Activated T-helper 2 cell treated with anti-CD3 and anti-CD28 coated beads, Interferon-gamma antibody, Interleukin-2, Interleukin-4, amounts not matched to agents 10 μg/mL and 5 μg/mL and 100 μg/mL, durations not matched to agents 14 hours and 24 hours and 36 hours (primary cell): ENCODE measurements at regions not wholly inside any gene's neighbourhood (a gene's known extent, or its start where the extent isn't known, plus 50 kb on each side); places are given as distances from the start of the nearest gene placed in this dataset.
"Not testable (repeated sequence)": the region's sequence is repeated elsewhere in the genome, so short reads cannot be mapped to it uniquely, and the experiment has no call there.

Source experiments
- DNase-seq: peaks from one replicate; pipeline ENCODE4 v3.0.0; 2021; ENCODE audit warnings: low spot score
- H3K27ac Mint-ChIP-seq: one replicate; pipeline ENCODE4 v1.8.0; 2021; ENCODE audit warnings: mixed read lengths
- H3K27me3 Mint-ChIP-seq: one replicate; pipeline ENCODE4 v1.8.0; 2021; ENCODE audit warnings: low read depth, mixed read lengths
- H3K36me3 Mint-ChIP-seq: one replicate; pipeline ENCODE4 v1.8.0; 2021; ENCODE audit warnings: low read depth, mixed read lengths
- H3K4me1 Mint-ChIP-seq: one replicate; pipeline ENCODE4 v1.8.0; 2021; ENCODE audit warnings: low read depth, mixed read lengths
- H3K4me3 Mint-ChIP-seq: one replicate; pipeline ENCODE4 v1.8.0; 2021; ENCODE audit warnings: low read depth, mild to moderate bottlenecking, moderate library complexity, mixed read lengths
- H3K9me3 Mint-ChIP-seq: one replicate; pipeline ENCODE4 v1.8.0; 2021; ENCODE audit warnings: mixed read lengths
- intact Hi-C: fragments of 100-400 bp; cut with micrococcal nuclease; formaldehyde crosslinking; loops from one replicate; pipeline ENCODE4 v1.15.1; 2023

- Mint-ChIP-seq H3K36me3 (no peaks in the 10 kb centered on the region), H3K4me1 (peaks cover 8% of the 10 kb centered on the region), H3K9me3 (no peaks in the 10 kb centered on the region), H3K4me3 (no peak overlapping the region), H3K27me3 (peaks cover 53% of the 10 kb centered on the region), H3K27ac (no peak overlapping the region)
- no peak for DNase-seq
- intact Hi-C loops = no loop called here
These were observed 142.8 kb downstream of the NECTIN1 start for GRCh38 chr11:119586181-119586580.

GRCh38 chr11:119585043-119585781 is 143.8 kb downstream of the NECTIN1 start:
- H3K27me3 Mint-ChIP-seq = peaks cover 56% of the 10 kb centered on the region
- H3K4me3 Mint-ChIP-seq = no peak overlapping the region
- H3K36me3 Mint-ChIP-seq = no peaks in the 10 kb centered on the region
- DNase-seq = no peak
- H3K9me3 Mint-ChIP-seq = no peaks in the 10 kb centered on the region
- H3K4me1 Mint-ChIP-seq = peaks cover 7% of the 10 kb centered on the region
- no peak overlapping the region for H3K27ac Mint-ChIP-seq
- intact Hi-C loops = no loop called here

- no peaks in the 10 kb centered on the region for H3K36me3 Mint-ChIP-seq
- intact Hi-C loops = no loop called here
- no peaks in the 10 kb centered on the region for H3K9me3 Mint-ChIP-seq
- peaks cover 7% of the 10 kb centered on the region for H3K4me1 Mint-ChIP-seq
- no peak overlapping the region for H3K27ac Mint-ChIP-seq
- H3K4me3 Mint-ChIP-seq = peak overlapping the region; percentile 33
- no peak for DNase-seq
- peaks cover 57% of the 10 kb centered on the region for H3K27me3 Mint-ChIP-seq
These were observed 144.6 kb downstream of the NECTIN1 start for GRCh38 chr11:119584193-119585042.

GRCh38 chr11:119583585-119583984 is 145.4 kb downstream of the NECTIN1 start:
- H3K4me1 Mint-ChIP-seq = peaks cover 7% of the 10 kb centered on the region
- H3K27me3 Mint-ChIP-seq = peaks cover 61% of the 10 kb centered on the region
- H3K36me3 Mint-ChIP-seq = no peaks in the 10 kb centered on the region
- H3K27ac Mint-ChIP-seq = no peak overlapping the region
- no peaks in the 10 kb centered on the region for H3K9me3 Mint-ChIP-seq
- no peak overlapping the region for H3K4me3 Mint-ChIP-seq
- intact Hi-C loops = no loop called here
- DNase-seq = no peak

- H3K4me1 Mint-ChIP-seq, H3K9me3 Mint-ChIP-seq, DNase-seq, intact Hi-C loops, H3K36me3 Mint-ChIP-seq, H3K4me3 Mint-ChIP-seq, H3K27ac Mint-ChIP-seq: not testable (repeated sequence)
- H3K27me3 Mint-ChIP-seq = peaks cover 54% of the 10 kb centered on the region
These were observed 147.6 kb downstream of the NECTIN1 start for GRCh38 chr11:119581396-119581795.

GRCh38 chr11:119580751-119581150 is 148.2 kb downstream of the NECTIN1 start:
- no peak overlapping the region for H3K4me3 Mint-ChIP-seq
- no peaks in the 10 kb centered on the region for H3K9me3 Mint-ChIP-seq
- no peak for DNase-seq
- H3K27ac Mint-ChIP-seq = no peak overlapping the region
- H3K4me1 Mint-ChIP-seq = peaks cover 7% of the 10 kb centered on the region
- H3K27me3 Mint-ChIP-seq = peaks cover 48% of the 10 kb centered on the region
- intact Hi-C loops = no loop called here
- H3K36me3 Mint-ChIP-seq = no peaks in the 10 kb centered on the region

- Mint-ChIP-seq H3K27me3 (peaks cover 44% of the 10 kb centered on the region), H3K4me1 (peaks cover 7% of the 10 kb centered on the region)
These were observed 148.9 kb downstream of the NECTIN1 start for GRCh38 chr11:119580081-119580480.

GRCh38 chr11:119578521-119579191 is 150.3 kb downstream of the NECTIN1 start:
- Mint-ChIP-seq H3K9me3 (no peaks in the 10 kb centered on the region), H3K36me3 (no peaks in the 10 kb centered on the region), H3K4me1 (no peaks in the 10 kb centered on the region), H3K27ac (no peak overlapping the region), H3K27me3 (peaks cover 37% of the 10 kb centered on the region), H3K4me3 (no peak overlapping the region)
- intact Hi-C loops = no loop called here
- no peak for DNase-seq

More at GRCh38 chr11:119580081-119580480, 148.9 kb downstream of the NECTIN1 start:
- Mint-ChIP-seq H3K36me3 (no peaks in the 10 kb centered on the region), H3K4me3 (no peak overlapping the region), H3K27ac (no peak overlapping the region), H3K9me3 (no peaks in the 10 kb centered on the region)
- intact Hi-C loops = no loop called here
- no peak for DNase-seq

- Mint-ChIP-seq H3K27ac (no peak overlapping the region), H3K4me3 (no peak overlapping the region), H3K36me3 (no peaks in the 10 kb centered on the region), H3K9me3 (no peaks in the 10 kb centered on the region), H3K4me1 (no peaks in the 10 kb centered on the region), H3K27me3 (peaks cover 11% of the 10 kb centered on the region)
- intact Hi-C loops = no loop called here
- no peak for DNase-seq
These were observed 150.9 kb upstream of the THY1 start for GRCh38 chr11:119573858-119574257.

- H3K27ac Mint-ChIP-seq = no peak overlapping the region
- no peaks in the 10 kb centered on the region for H3K36me3 Mint-ChIP-seq
- no peaks in the 10 kb centered on the region for H3K9me3 Mint-ChIP-seq
- DNase-seq = no peak
- H3K4me3 Mint-ChIP-seq = no peak overlapping the region
- H3K4me1 Mint-ChIP-seq = no peaks in the 10 kb centered on the region
- intact Hi-C loops = no loop called here
- peaks cover 8% of the 10 kb centered on the region for H3K27me3 Mint-ChIP-seq
These were observed 149.8 kb upstream of the THY1 start for GRCh38 chr11:119572481-119573424.

GRCh38 chr11:119571311-119571710 is 148.3 kb upstream of the THY1 start:
- Mint-ChIP-seq H3K27ac (no peak overlapping the region), H3K9me3 (no peaks in the 10 kb centered on the region), H3K36me3 (no peaks in the 10 kb centered on the region), H3K4me3 (no peak overlapping the region), H3K4me1 (no peaks in the 10 kb centered on the region), H3K27me3 (peaks cover 6% of the 10 kb centered on the region)
- intact Hi-C loops = no loop called here
- no peak for DNase-seq
